H9 (cell line): ENCODE measurements at regions not wholly inside any gene's neighbourhood (a gene's known extent, or its start where the extent isn't known, plus 50 kb on each side); places are given as distances from the start of the nearest gene placed in this dataset.

ENCODE experiments used
- DNase-seq: peaks from one replicate; pipeline ENCODE4 v3.0.0-alpha.2; 2017
- H2AFZ ChIP-seq: one replicate; pipeline ENCODE4 v1.6.1; 2013; ENCODE audit warnings: mild to moderate bottlenecking, low read length, control low read depth, moderate library complexity
- H2AK5ac ChIP-seq: 2 replicates; pipeline ENCODE4 v1.6.1; 2013; ENCODE audit warnings: low read length, control low read depth, mixed read lengths; ENCODE audit not compliant: insufficient read length
- H2BK120ac ChIP-seq: one replicate; pipeline ENCODE4 v1.6.1; 2013; ENCODE audit warnings: low read depth, mild to moderate bottlenecking, low read length, control low read depth, inconsistent platforms; ENCODE audit not compliant: poor library complexity, severe bottlenecking
- H2BK12ac ChIP-seq: 2 replicates; pipeline ENCODE4 v1.6.1; 2013; ENCODE audit warnings: low read length, control low read depth, mixed read lengths, low read depth; ENCODE audit not compliant: insufficient read length
- H2BK15ac ChIP-seq: 2 replicates; pipeline ENCODE4 v1.6.1; 2013; ENCODE audit warnings: low read depth, low read length, control low read depth
- H2BK20ac ChIP-seq: one replicate; pipeline ENCODE4 v1.6.1; 2013; ENCODE audit warnings: low read depth, mild to moderate bottlenecking, low read length, control low read depth, inconsistent platforms; ENCODE audit not compliant: poor library complexity, severe bottlenecking
- H2BK5ac ChIP-seq: 2 replicates; pipeline ENCODE4 v1.6.1; 2013; ENCODE audit warnings: low read length, control low read depth, mixed read lengths; ENCODE audit not compliant: insufficient read length
- H3K14ac ChIP-seq: 2 replicates; pipeline ENCODE4 v1.6.1; 2013; ENCODE audit warnings: low read length, control low read depth; ENCODE audit not compliant: insufficient read depth
- H3K18ac ChIP-seq: 2 replicates; pipeline ENCODE4 v1.6.1; 2013; ENCODE audit warnings: low read depth, mild to moderate bottlenecking, mixed read lengths, low read length, control low read depth; ENCODE audit not compliant: insufficient read length
- H3K23ac ChIP-seq: 2 replicates; pipeline ENCODE4 v1.6.1; 2013; ENCODE audit warnings: low read length, control low read depth, mixed read lengths, low read depth; ENCODE audit not compliant: insufficient read length
- H3K23me2 ChIP-seq: 2 replicates; pipeline ENCODE4 v1.6.1; 2013; ENCODE audit warnings: low read depth, mild to moderate bottlenecking, mixed read lengths, low read length, control low read depth; ENCODE audit not compliant: insufficient read length, poor library complexity, severe bottlenecking
- H3K27ac ChIP-seq: 2 replicates; pipeline ENCODE4 v1.5.1; 2013; ENCODE audit warnings: low read length, control low read depth, mixed read lengths, low read depth; ENCODE audit not compliant: insufficient read length
- H3K27me3 ChIP-seq: 2 replicates; pipeline ENCODE4 v1.6.1; 2013; ENCODE audit warnings: low read length, control low read depth, inconsistent platforms; ENCODE audit not compliant: insufficient read depth
- H3K4ac ChIP-seq: 2 replicates; pipeline ENCODE4 v1.6.1; 2013; ENCODE audit warnings: low read depth, mild to moderate bottlenecking, control low read depth, inconsistent platforms, low read length, moderate library complexity
- H3K4me1 ChIP-seq: 2 replicates; pipeline ENCODE4 v1.6.1; 2013; ENCODE audit warnings: low read length, control low read depth, inconsistent platforms; ENCODE audit not compliant: insufficient read depth
- H3K4me2 ChIP-seq: 2 replicates; pipeline ENCODE4 v1.6.1; 2013; ENCODE audit warnings: low read length, control low read depth, mixed read lengths; ENCODE audit not compliant: insufficient read length, insufficient read depth
- H3K56ac ChIP-seq: 2 replicates; pipeline ENCODE4 v1.6.1; 2013; ENCODE audit warnings: low read depth, mild to moderate bottlenecking, mixed read lengths, low read length, control low read depth; ENCODE audit not compliant: insufficient read length
- H3K79me1 ChIP-seq: 2 replicates; pipeline ENCODE4 v1.6.1; 2013; ENCODE audit warnings: low read depth, mild to moderate bottlenecking, moderate library complexity, low read length, control low read depth, inconsistent platforms; ENCODE audit not compliant: insufficient read depth, poor library complexity, severe bottlenecking
- H3K79me2 ChIP-seq: 2 replicates; pipeline ENCODE4 v1.6.1; 2013; ENCODE audit warnings: low read length, control low read depth, inconsistent platforms; ENCODE audit not compliant: insufficient read depth
- H3K9ac ChIP-seq: 2 replicates; pipeline ENCODE4 v1.6.1; 2013; ENCODE audit warnings: low read length, control low read depth, mixed read lengths; ENCODE audit not compliant: insufficient read length; ENCODE audit errors: extremely low read depth
- H3K9me3 ChIP-seq: one replicate; pipeline ENCODE4 v1.6.1; 2013; ENCODE audit warnings: low read depth, low read length, inconsistent platforms; ENCODE audit not compliant: control insufficient read depth
- H3T11ph ChIP-seq: one replicate; pipeline ENCODE4 v1.6.1; 2013; ENCODE audit warnings: mild to moderate bottlenecking, low read length, control low read depth, inconsistent platforms
- H4K20me1 ChIP-seq: one replicate; pipeline ENCODE4 v1.6.1; 2013; ENCODE audit not compliant: control insufficient read depth, insufficient read length, insufficient read depth
- H4K5ac ChIP-seq: 2 replicates; pipeline ENCODE4 v1.6.1; 2013; ENCODE audit warnings: low read depth, mild to moderate bottlenecking, mixed read lengths, low read length, control low read depth; ENCODE audit not compliant: insufficient read length
- H4K8ac ChIP-seq: replicated peaks from 2 replicates; pipeline ENCODE4 v1.6.1; 2013; ENCODE audit warnings: low read length, control low read depth, mixed read lengths, low read depth; ENCODE audit not compliant: insufficient read length
- H4K91ac ChIP-seq: 2 replicates; pipeline ENCODE4 v1.6.1; 2013; ENCODE audit warnings: low read depth, mild to moderate bottlenecking, moderate library complexity, mixed read lengths, low read length, control low read depth; ENCODE audit not compliant: insufficient read length
- H3K27ac Mint-ChIP-seq, 3 experiments: 2 replicates in 2 of 3; 3 replicates in 1 of 3; pipeline ENCODE4 v1.8.0; 2020 to 2021; ENCODE audit warnings: mixed read lengths in 3 of 3, mild to moderate bottlenecking in 1 of 3, moderate library complexity in 1 of 3
- H3K27me3 Mint-ChIP-seq: 2 replicates; pipeline ENCODE4 v1.8.0; 2021; ENCODE audit warnings: low read depth, mild to moderate bottlenecking, moderate library complexity, mixed read lengths
- H3K36me3 Mint-ChIP-seq, 3 experiments: 2 replicates in 2 of 3; 3 replicates in 1 of 3; pipeline ENCODE4 v1.8.0; 2020 to 2021; ENCODE audit warnings: low read depth in 3 of 3, mixed read lengths in 3 of 3; ENCODE audit not compliant: insufficient read depth in 1 of 3
- H3K4me1 Mint-ChIP-seq, 2 experiments: 2 replicates each; pipeline ENCODE4 v1.8.0; 2020; ENCODE audit warnings: mixed read lengths in 2 of 2
- H3K4me3 Mint-ChIP-seq, 2 experiments: 2 replicates in 1 of 2; 3 replicates in 1 of 2; pipeline ENCODE4 v1.8.0; 2020 to 2021; ENCODE audit warnings: mild to moderate bottlenecking in 2 of 2, mixed read lengths in 2 of 2, moderate library complexity in 1 of 2
- H3K9me3 Mint-ChIP-seq, 2 experiments: 2 replicates in 1 of 2; 3 replicates in 1 of 2; pipeline ENCODE4 v1.8.0; 2020; ENCODE audit warnings: mild to moderate bottlenecking in 2 of 2, mixed read lengths in 2 of 2, moderate library complexity in 1 of 2
- WGBS: extraction: QIAGEN DNeasy Blood & Tissue Kit; methylation state at CpG from one replicate; pipeline ENCODE4 v1.1.7; 2013; ENCODE audit warnings: missing lambda C conversion rate, low lambda C conversion rate, mixed read lengths; ENCODE audit not compliant: insufficient read length; ENCODE audit errors: extremely low coverage; 5-methylcytosine and 5-hydroxymethylcytosine counted together
- TF ChIP-seq, protein P1 (sequence below): fragments of 200-600 bp; sonication (generic); conservative IDR thresholded peaks from 3 replicates; pipeline ENCODE4 v1.8.0; 2021; ENCODE audit warnings: antibody characterized with exemption, mild to moderate bottlenecking

DNA sequence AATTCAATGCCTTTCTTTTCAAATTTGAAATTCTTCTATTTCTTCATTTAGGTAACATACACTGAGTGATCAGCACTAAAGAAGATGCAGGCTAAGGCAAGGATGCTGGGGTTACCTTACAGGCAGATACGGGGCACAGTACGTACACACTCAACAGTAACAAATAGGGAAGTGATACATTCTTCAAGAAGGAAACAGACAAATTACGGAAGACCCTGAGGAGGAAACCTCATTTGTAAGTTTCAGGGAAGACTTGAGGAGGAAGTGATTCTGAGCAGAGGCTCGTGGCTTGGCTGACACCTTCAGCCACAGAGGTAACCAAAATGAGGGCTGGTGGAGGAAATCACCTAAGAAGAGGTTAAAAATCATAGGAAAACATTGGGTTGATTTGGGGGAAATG, 1108.3 kb upstream of the KLHL29 start:
- H3K27me3 ChIP-seq, result no peaks in the 10 kb centered on the region
- H3K79me1 ChIP-seq, result no peaks in the 10 kb centered on the region
- TF ChIP-seq, protein P1, sequence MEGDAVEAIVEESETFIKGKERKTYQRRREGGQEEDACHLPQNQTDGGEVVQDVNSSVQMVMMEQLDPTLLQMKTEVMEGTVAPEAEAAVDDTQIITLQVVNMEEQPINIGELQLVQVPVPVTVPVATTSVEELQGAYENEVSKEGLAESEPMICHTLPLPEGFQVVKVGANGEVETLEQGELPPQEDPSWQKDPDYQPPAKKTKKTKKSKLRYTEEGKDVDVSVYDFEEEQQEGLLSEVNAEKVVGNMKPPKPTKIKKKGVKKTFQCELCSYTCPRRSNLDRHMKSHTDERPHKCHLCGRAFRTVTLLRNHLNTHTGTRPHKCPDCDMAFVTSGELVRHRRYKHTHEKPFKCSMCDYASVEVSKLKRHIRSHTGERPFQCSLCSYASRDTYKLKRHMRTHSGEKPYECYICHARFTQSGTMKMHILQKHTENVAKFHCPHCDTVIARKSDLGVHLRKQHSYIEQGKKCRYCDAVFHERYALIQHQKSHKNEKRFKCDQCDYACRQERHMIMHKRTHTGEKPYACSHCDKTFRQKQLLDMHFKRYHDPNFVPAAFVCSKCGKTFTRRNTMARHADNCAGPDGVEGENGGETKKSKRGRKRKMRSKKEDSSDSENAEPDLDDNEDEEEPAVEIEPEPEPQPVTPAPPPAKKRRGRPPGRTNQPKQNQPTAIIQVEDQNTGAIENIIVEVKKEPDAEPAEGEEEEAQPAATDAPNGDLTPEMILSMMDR, result no peak
- H4K8ac ChIP-seq, result no peak overlapping the region
- H3K9me3 Mint-ChIP-seq, result no peaks in the 10 kb centered on the region
- no CpG with 5 or more reads among the region's 4 CpGs for WGBS
- H3K4me3 Mint-ChIP-seq, result no peak overlapping the region
- H2BK20ac ChIP-seq, result no peak overlapping the region
- no peak overlapping the region for H2BK5ac ChIP-seq
- no peak overlapping the region for H3K14ac ChIP-seq
- no peak overlapping the region for H2BK120ac ChIP-seq
- DNase-seq, result no peak
- H3K27ac Mint-ChIP-seq, result peak overlapping the region in 1 of 3 experiments; percentile 12; a peak in 1 of 7 replicates
- no peaks in the 10 kb centered on the region for H3K36me3 Mint-ChIP-seq
- no peaks in the 10 kb centered on the region for H3K4me1 ChIP-seq
- no peaks in the 10 kb centered on the region for H3K23me2 ChIP-seq
- H3K23ac ChIP-seq, result no peak overlapping the region
- no peak overlapping the region for H3K9ac ChIP-seq
- H3K27ac ChIP-seq, result no peak overlapping the region
- H2AFZ ChIP-seq, result no peak overlapping the region
- H2BK12ac ChIP-seq, result no peak overlapping the region
- H3K9me3 ChIP-seq, result no peaks in the 10 kb centered on the region
- H3K79me2 ChIP-seq, result no peaks in the 10 kb centered on the region
- H3T11ph ChIP-seq, result no peak overlapping the region
- H4K5ac ChIP-seq, result no peak overlapping the region
- H4K91ac ChIP-seq, result no peak overlapping the region
- H3K4me2 ChIP-seq, result no peak overlapping the region
- H3K18ac ChIP-seq, result no peak overlapping the region
- no peak overlapping the region for H3K56ac ChIP-seq
- no peak overlapping the region for H2BK15ac ChIP-seq
- H3K27me3 Mint-ChIP-seq, result no peaks in the 10 kb centered on the region
- H2AK5ac ChIP-seq, result no peak overlapping the region
- peaks cover 4 to 8% of the 10 kb centered on the region in 2 experiments for H3K4me1 Mint-ChIP-seq
- no peaks in the 10 kb centered on the region for H4K20me1 ChIP-seq
- H3K4ac ChIP-seq, result no peak overlapping the region
